Lung (tissue), 11 donors: ENCODE measurements at regions not wholly inside any gene's neighbourhood (a gene's known extent, or its start where the extent isn't known, plus 50 kb on each side); places are given as distances from the start of the nearest gene placed in this dataset.

Experiments
- ATAC-seq: fragments of 200-7000 bp; cut with Tn5 transposase; one replicate; pipeline ENCODE4 v1.9.1; 2020; ENCODE audit warnings: moderate number of reproducible peaks; ENCODE audit not compliant: insufficient read depth, low FRiP score
- DNase-seq, 3 donors: peaks; one replicate each; pipeline ENCODE4 v3.0.0-alpha.2; 2013 to 2017
- H3K27ac ChIP-seq, 2 donors: one replicate each; pipeline ENCODE4 v1.5.1; 2013; ENCODE audit warnings: mild to moderate bottlenecking in 2 of 2, moderate library complexity in 2 of 2, control low read depth in 1 of 2, inconsistent platforms in 1 of 2, low read depth in 1 of 2, low read length in 1 of 2
- H3K27me3 ChIP-seq, 3 donors: one replicate each; pipeline ENCODE4 v1.5.1; 2013; ENCODE audit warnings: low read length in 2 of 3; ENCODE audit not compliant: control insufficient read depth in 3 of 3, insufficient read depth in 3 of 3
- H3K36me3 ChIP-seq, 4 donors: one replicate each; pipeline ENCODE4 v1.5.1; 2013; ENCODE audit warnings: low read length in 4 of 4, mild to moderate bottlenecking in 1 of 4, moderate library complexity in 1 of 4; ENCODE audit not compliant: control insufficient read depth in 4 of 4, insufficient read depth in 4 of 4
- H3K4me1 ChIP-seq, 5 donors: one replicate each; pipeline ENCODE4 v1.5.1; 2013; ENCODE audit warnings: low read length in 5 of 5, mild to moderate bottlenecking in 2 of 5, moderate library complexity in 1 of 5; ENCODE audit not compliant: control insufficient read depth in 5 of 5, insufficient read depth in 5 of 5
- H3K4me3 ChIP-seq: one replicate; pipeline ENCODE4 v1.5.1; 2013; ENCODE audit warnings: mild to moderate bottlenecking, control low read depth, moderate library complexity
- H3K9ac ChIP-seq, 2 donors: one replicate each; pipeline ENCODE4 v1.5.1; 2013; ENCODE audit warnings: low read length in 2 of 2, control low read depth in 1 of 2; ENCODE audit not compliant: insufficient read depth in 1 of 2
- H3K9me3 ChIP-seq, 4 donors: one replicate each; pipeline ENCODE4 v1.5.1; 2013; ENCODE audit warnings: low read length in 3 of 4, mild to moderate bottlenecking in 1 of 4, moderate library complexity in 1 of 4; ENCODE audit not compliant: control insufficient read depth in 4 of 4, insufficient read depth in 3 of 4
- CTCF ChIP-seq: IDR thresholded peaks from 2 replicates; pipeline ENCODE4 v1.5.1; 2012; ENCODE audit warnings: mild to moderate bottlenecking; ENCODE audit errors: control extremely low read depth, extremely low read depth
- WGBS, 2 donors: extraction: QIAGEN DNeasy Blood & Tissue Kit; methylation state at CpG; one replicate each; pipeline ENCODE4 v1.1.7; 2013; 5-methylcytosine and 5-hydroxymethylcytosine counted together
- donor health status: control.
- donor health status: control.
- donor health status: Bipolar disorder and iron deficiency.
- donor health status: healthy.
- donor health status: DM: yes; HTN: yes; CAD: no.

DNA sequence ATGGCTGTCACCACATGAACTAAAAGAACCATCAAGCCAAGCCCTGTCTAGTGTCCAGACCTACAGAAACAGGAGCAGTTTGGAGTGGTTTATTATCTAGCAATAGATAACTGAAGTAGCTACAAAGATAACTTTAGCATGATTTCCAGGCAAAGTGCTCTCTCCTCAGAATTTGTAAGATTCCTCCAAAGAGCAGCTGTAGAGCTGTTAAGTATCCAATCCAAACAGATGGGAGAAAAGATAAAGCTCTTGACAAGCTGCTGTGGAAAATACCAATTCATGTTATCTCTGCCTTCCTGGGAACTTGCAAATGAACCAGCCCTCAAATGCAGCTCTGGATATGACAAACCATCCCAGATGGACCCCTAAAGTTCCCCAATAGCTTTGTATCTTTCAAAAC lies 78.9 kb upstream of the RESF1 start:
- ATAC-seq: no peak
- Histone ChIP-seq H3K9ac (no peak overlapping the region), H3K27ac (no peak overlapping the region), H3K4me3 (no peak overlapping the region), H3K27me3 (no peaks in the 10 kb centered on the region), H3K9me3 (peaks cover 0 to 3% (median 0%) of the 10 kb centered on the region in 4 donors), H3K4me1 (peaks cover 0 to 2% (median 0%) of the 10 kb centered on the region in 5 donors), H3K36me3 (no peaks in the 10 kb centered on the region)
- TF ChIP-seq CTCF: no peak
- DNase-seq: no peak

GRCh38 chr12:31877884-31878283 lies 81.3 kb upstream of the RESF1 start:
- no peak for TF ChIP-seq CTCF
- H3K4me1 ChIP-seq: peaks cover 0 to 2% (median 0%) of the 10 kb centered on the region in 5 donors

GRCh38 chr12:31876568-31877424 lies 82.4 kb upstream of the RESF1 start:
- H3K36me3 ChIP-seq: no peaks in the 10 kb centered on the region

More at GRCh38 chr12:31877884-31878283, 81.3 kb upstream of the RESF1 start:
- WGBS, 2 donors: 96 to 98% methylated on average over 1 of the region's 1 CpG
- no peaks in the 10 kb centered on the region for H3K36me3 ChIP-seq
- no peaks in the 10 kb centered on the region for H3K27me3 ChIP-seq
- no peak overlapping the region for H3K9ac ChIP-seq
- DNase-seq: no peak
- no peak for ATAC-seq
- no peak overlapping the region for H3K4me3 ChIP-seq
- no peak overlapping the region for H3K27ac ChIP-seq
- H3K9me3 ChIP-seq: peaks cover 0 to 3% (median 0%) of the 10 kb centered on the region in 4 donors

More at GRCh38 chr12:31876568-31877424, 82.4 kb upstream of the RESF1 start:
- Histone ChIP-seq H3K9ac (no peak overlapping the region), H3K4me1 (peaks cover 0 to 2% (median 0%) of the 10 kb centered on the region in 5 donors), H3K4me3 (no peak overlapping the region), H3K27ac (no peak overlapping the region), H3K9me3 (peaks cover 0 to 2% (median 0%) of the 10 kb centered on the region in 4 donors), H3K27me3 (no peaks in the 10 kb centered on the region)
- no peak for ATAC-seq
- no peak for TF ChIP-seq CTCF
- 62 to 72% methylated on average over 12 to 13 of the region's 13 CpGs for WGBS, 2 donors
- no peak for DNase-seq
